HepG2 (cell line): ENCODE measurements at regions not wholly inside any gene's neighbourhood (a gene's known extent, or its start where the extent isn't known, plus 50 kb on each side); places are given as distances from the start of the nearest gene placed in this dataset.

Source experiments
- ATAC-seq: fragments of 200-7000 bp; cut with Tn5 transposase; 3 replicates; pipeline ENCODE4 v1.9.1; 2020; ENCODE audit warnings: mild to moderate bottlenecking, moderate library complexity
- BruUV-seq: library from RNA; stranded (reverse); fragments of 400-500 nt; replicated peaks from 2 replicates; lab custom pipeline; 2021; lab: Mats Ljungman, UMichigan
- CTCF ChIA-PET: fragments of 300-600 bp; formaldehyde crosslinking; extraction: SDS; loops from one replicate; lab custom pipeline; 2021; ENCODE audit warnings: low total read pairs, inconsistent platforms, low intra/inter-chr PET ratio; lab: Yijun Ruan, JAX
- POLR2A ChIA-PET: fragments of 350-600 bp; sonication (Branson Sonifier 250); formaldehyde crosslinking; loops from one replicate; lab custom pipeline; 2020; ENCODE audit warnings: antibody characterized with exemption, inconsistent platforms; lab: Yijun Ruan, JAX
- DNase-seq: peaks from one replicate; pipeline ENCODE4 v3.0.0-alpha.2; 2015; ENCODE audit warnings: low spot score
- FAIRE-seq: peaks from 3 replicates; lab custom pipeline; 2011; peaks lifted over from hg19 to GRCh38; lab: Jason Lieb, UNC
- H2AFZ ChIP-seq: one replicate; pipeline ENCODE4 v1.6.1; 2011; ENCODE audit warnings: low read length, inconsistent platforms
- H3K27ac ChIP-seq: fragments of 300-600 bp; 3 replicates; pipeline ENCODE4 v1.8.0; 2011; ENCODE audit warnings: mixed run types, mild to moderate bottlenecking, mixed read lengths, low read length, inconsistent platforms; ENCODE audit not compliant: insufficient read depth; ENCODE audit errors: extremely low read length
- H3K27me3 ChIP-seq, 2 experiments: fragments of 200-600 bp in 1 of 2; 2 replicates in 1 of 2; 3 replicates in 1 of 2; pipeline versions ENCODE4 v1.6.0 to v1.8.0; 2011; ENCODE audit warnings: low read length in 2 of 2, mild to moderate bottlenecking in 2 of 2, moderate library complexity in 2 of 2, inconsistent platforms in 1 of 2; ENCODE audit not compliant: insufficient read depth in 2 of 2, control insufficient read depth in 1 of 2
- H3K36me3 ChIP-seq, 2 experiments: fragments of 200-600 bp in 1 of 2; replicated peaks in 1 of 2; 2 replicates in 1 of 2; 3 replicates in 1 of 2; pipeline versions ENCODE4 v1.5.1 to v1.8.0; 2011; ENCODE audit warnings: low read length in 2 of 2, inconsistent platforms in 1 of 2; ENCODE audit not compliant: insufficient read depth in 2 of 2, control insufficient read depth in 1 of 2
- H3K4me1 ChIP-seq: 2 replicates; pipeline ENCODE4 v1.5.1; 2012; ENCODE audit warnings: low read length, inconsistent platforms; ENCODE audit not compliant: insufficient read depth
- H3K4me2 ChIP-seq: 2 replicates; pipeline ENCODE4 v1.6.0; 2011; ENCODE audit warnings: low read depth, low read length, inconsistent platforms
- H3K4me3 ChIP-seq, 3 experiments: fragments of 200-600 bp in 1 of 3; sonication (generic), shearing (Covaris generic) in 1 of 3; replicated peaks in 1 of 3; 2 replicates each; pipeline ENCODE4 v1.5.1; 2011 to 2016; ENCODE audit warnings: low read length in 3 of 3, inconsistent platforms in 2 of 3, low read depth in 2 of 3, mild to moderate bottlenecking in 2 of 3, control low read depth in 1 of 3, mixed read lengths in 1 of 3; ENCODE audit not compliant: insufficient read depth in 1 of 3
- H3K79me2 ChIP-seq: one replicate; pipeline ENCODE4 v1.6.1; 2011; ENCODE audit warnings: low read length, inconsistent platforms; ENCODE audit not compliant: insufficient read depth
- H3K9ac ChIP-seq: 2 replicates; pipeline ENCODE4 v1.6.0; 2011; ENCODE audit warnings: mild to moderate bottlenecking, low read depth, low read length, inconsistent platforms; ENCODE audit not compliant: insufficient read depth
- H3K9me3 ChIP-seq: 2 replicates; pipeline ENCODE4 v1.5.1; 2012; ENCODE audit warnings: mild to moderate bottlenecking, low read length
- H4K20me1 ChIP-seq: 2 replicates; pipeline ENCODE4 v1.6.0; 2011; ENCODE audit warnings: inconsistent platforms, mild to moderate bottlenecking, low read length, moderate library complexity; ENCODE audit not compliant: insufficient read depth
- CENPT ChIP-seq: sonication (generic); formaldehyde crosslinking; IDR thresholded peaks from 2 replicates; pipeline ENCODE4 v1.8.0; 2022; ENCODE audit warnings: low read depth, mild to moderate bottlenecking, moderate library complexity, missing genetic modification reagents
- CENPX ChIP-seq: sonication (generic); formaldehyde crosslinking; IDR thresholded peaks from 2 replicates; pipeline ENCODE4 v1.9.0; 2021; ENCODE audit warnings: mild to moderate bottlenecking, missing genetic modification reagents, moderate library complexity
- FOXK2 ChIP-seq: fragments of 450-650 bp; IDR thresholded peaks from 2 replicates; pipeline ENCODE4 v1.6.1; 2016
- SETDB1 ChIP-seq: sonication (generic); formaldehyde crosslinking; IDR thresholded peaks from 2 replicates; pipeline ENCODE4 v1.5.1; 2020; ENCODE audit warnings: missing genetic modification reagents, mild to moderate bottlenecking, borderline replicate concordance
- SNAPC2 ChIP-seq: sonication (generic); formaldehyde crosslinking; IDR thresholded peaks from 2 replicates; pipeline ENCODE4 v1.8.1; 2022; ENCODE audit warnings: mild to moderate bottlenecking, missing genetic modification reagents
- ZSCAN12 ChIP-seq: sonication (generic); formaldehyde crosslinking; IDR thresholded peaks from 2 replicates; pipeline ENCODE4 v1.9.0; 2021; ENCODE audit warnings: mild to moderate bottlenecking, missing genetic modification reagents
- WGBS: methylation state at CpG from one replicate; pipeline ENCODE4 v1.1.6; 2017; ENCODE audit warnings: low lambda C conversion rate; 5-methylcytosine and 5-hydroxymethylcytosine counted together
- in situ Hi-C: cut with HindIII; loops from 2 replicates; pipeline ENCODE4 v1.10.0; 2017; ENCODE audit warnings: low pct_unique_long_range_greater_than_20kb; ENCODE audit not compliant: extremely low pct_ligation_motif_present
- intact Hi-C: fragments of 100-400 bp; cut with micrococcal nuclease; formaldehyde crosslinking; loops from one replicate; pipeline ENCODE4 v1.10.0; 2022; ENCODE audit not compliant: unreplicated experiment
- TF ChIP-seq, protein P1 (sequence below): sonication (generic); formaldehyde crosslinking; IDR thresholded peaks from 2 replicates; pipeline ENCODE4 v1.4.0; 2020; ENCODE audit warnings: mild to moderate bottlenecking, missing genetic modification reagents, borderline replicate concordance
- TF ChIP-seq, protein P2 (sequence below): IDR thresholded peaks from 2 replicates; pipeline ENCODE4 v1.6.1; 2016; ENCODE audit warnings: missing biosample characterization, missing genetic modification reagents, low read depth
- TF ChIP-seq, protein P3 (sequence below): sonication (generic); formaldehyde crosslinking; IDR thresholded peaks from 2 replicates; pipeline ENCODE4 v1.8.0; 2022; ENCODE audit warnings: missing genetic modification reagents, mild to moderate bottlenecking, borderline replicate concordance

DNA sequence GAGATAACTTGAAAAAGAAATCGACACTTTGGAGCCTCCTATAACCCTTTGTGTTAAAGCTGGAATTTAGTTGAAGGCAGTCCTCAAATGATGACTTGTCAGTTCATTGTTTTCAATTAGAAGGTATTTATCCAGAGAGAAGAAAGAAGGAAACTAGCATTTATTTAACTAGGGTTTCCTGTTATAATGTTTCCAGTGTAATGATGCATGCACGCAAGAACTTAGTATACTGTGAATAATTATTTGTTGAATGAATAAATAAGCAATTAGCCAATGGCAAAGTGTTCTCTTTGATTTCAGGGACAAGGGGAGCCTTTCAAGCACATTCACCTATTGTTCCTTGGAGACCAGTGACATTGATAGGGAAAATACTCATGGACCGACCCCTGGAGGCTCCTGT is 307.4 kb downstream of the KLF5 start:
- in situ Hi-C loops, result no loop called here
- ChIA-PET CTCF (no interaction called here), POLR2A (no interaction called here)
- no peak overlapping the region for H3K27ac ChIP-seq
- no peaks in the 10 kb centered on the region for H4K20me1 ChIP-seq
- WGBS, result 35% methylated on average over 3 of the region's 3 CpGs
- no peaks in the 10 kb centered on the region for H3K36me3 ChIP-seq
- H3K4me3 ChIP-seq, result no peak overlapping the region
- FAIRE-seq (no peak), DNase-seq (no peak), ATAC-seq (no peak)
- TF ChIP-seq, protein P1, sequence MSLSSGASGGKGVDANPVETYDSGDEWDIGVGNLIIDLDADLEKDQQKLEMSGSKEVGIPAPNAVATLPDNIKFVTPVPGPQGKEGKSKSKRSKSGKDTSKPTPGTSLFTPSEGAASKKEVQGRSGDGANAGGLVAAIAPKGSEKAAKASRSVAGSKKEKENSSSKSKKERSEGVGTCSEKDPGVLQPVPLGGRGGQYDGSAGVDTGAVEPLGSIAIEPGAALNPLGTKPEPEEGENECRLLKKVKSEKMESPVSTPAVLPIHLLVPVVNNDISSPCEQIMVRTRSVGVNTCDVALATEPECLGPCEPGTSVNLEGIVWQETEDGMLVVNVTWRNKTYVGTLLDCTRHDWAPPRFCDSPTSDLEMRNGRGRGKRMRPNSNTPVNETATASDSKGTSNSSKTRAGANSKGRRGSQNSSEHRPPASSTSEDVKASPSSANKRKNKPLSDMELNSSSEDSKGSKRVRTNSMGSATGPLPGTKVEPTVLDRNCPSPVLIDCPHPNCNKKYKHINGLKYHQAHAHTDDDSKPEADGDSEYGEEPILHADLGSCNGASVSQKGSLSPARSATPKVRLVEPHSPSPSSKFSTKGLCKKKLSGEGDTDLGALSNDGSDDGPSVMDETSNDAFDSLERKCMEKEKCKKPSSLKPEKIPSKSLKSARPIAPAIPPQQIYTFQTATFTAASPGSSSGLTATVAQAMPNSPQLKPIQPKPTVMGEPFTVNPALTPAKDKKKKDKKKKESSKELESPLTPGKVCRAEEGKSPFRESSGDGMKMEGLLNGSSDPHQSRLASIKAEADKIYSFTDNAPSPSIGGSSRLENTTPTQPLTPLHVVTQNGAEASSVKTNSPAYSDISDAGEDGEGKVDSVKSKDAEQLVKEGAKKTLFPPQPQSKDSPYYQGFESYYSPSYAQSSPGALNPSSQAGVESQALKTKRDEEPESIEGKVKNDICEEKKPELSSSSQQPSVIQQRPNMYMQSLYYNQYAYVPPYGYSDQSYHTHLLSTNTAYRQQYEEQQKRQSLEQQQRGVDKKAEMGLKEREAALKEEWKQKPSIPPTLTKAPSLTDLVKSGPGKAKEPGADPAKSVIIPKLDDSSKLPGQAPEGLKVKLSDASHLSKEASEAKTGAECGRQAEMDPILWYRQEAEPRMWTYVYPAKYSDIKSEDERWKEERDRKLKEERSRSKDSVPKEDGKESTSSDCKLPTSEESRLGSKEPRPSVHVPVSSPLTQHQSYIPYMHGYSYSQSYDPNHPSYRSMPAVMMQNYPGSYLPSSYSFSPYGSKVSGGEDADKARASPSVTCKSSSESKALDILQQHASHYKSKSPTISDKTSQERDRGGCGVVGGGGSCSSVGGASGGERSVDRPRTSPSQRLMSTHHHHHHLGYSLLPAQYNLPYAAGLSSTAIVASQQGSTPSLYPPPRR, result no peak
- H3K4me2 ChIP-seq, result no peak overlapping the region
- no peaks in the 10 kb centered on the region for H3K79me2 ChIP-seq
- no peak overlapping the region for H2AFZ ChIP-seq
- no TSS peak for BruUV-seq
- H3K9me3 ChIP-seq, result no peaks in the 10 kb centered on the region
- no peaks in the 10 kb centered on the region; a peak in 1 of 5 replicates for H3K27me3 ChIP-seq
- no peak overlapping the region for H3K9ac ChIP-seq
- intact Hi-C loops, result no loop called here
- H3K4me1 ChIP-seq, result no peaks in the 10 kb centered on the region

DNA sequence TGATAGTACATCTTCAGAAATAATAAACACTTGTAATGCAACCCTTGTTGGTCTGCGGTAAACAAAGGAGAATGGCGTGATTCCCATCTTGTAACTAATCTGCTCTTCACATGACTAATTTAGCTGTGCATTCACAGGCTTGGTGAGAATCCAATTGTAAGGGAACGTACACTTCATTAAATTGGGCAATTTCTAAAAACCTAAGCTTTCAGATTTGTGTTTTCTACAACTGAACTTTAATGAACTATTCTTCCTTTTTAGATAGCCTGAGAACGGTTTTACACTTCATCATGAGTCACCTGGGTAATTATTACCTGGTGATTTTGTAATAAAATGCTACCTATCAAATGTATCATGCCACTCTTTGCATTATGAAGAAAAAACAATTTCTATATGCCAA is 306.9 kb downstream of the KLF5 start:
- CTCF ChIA-PET, result no interaction called here
- no peak for FAIRE-seq
- WGBS, result 39% methylated on average over 4 of the region's 4 CpGs

More for the DNA sequence above, 306.9 kb downstream of the KLF5 start:
- no peaks in the 10 kb centered on the region for H4K20me1 ChIP-seq
- no peak overlapping the region for H3K27ac ChIP-seq
- no peak overlapping the region for H3K4me2 ChIP-seq
- POLR2A ChIA-PET, result no interaction called here
- no peaks in the 10 kb centered on the region; a peak in 1 of 5 replicates for H3K27me3 ChIP-seq
- no TSS peak for BruUV-seq
- H3K36me3 ChIP-seq, result no peaks in the 10 kb centered on the region
- H2AFZ ChIP-seq, result no peak overlapping the region
- no peaks in the 10 kb centered on the region for H3K9me3 ChIP-seq
- H3K79me2 ChIP-seq, result no peaks in the 10 kb centered on the region
- TF ChIP-seq CENPX (CRISPR knock-in tag) (no peak), FOXK2 (no peak), SNAPC2 (CRISPR knock-in tag) (no peak), SETDB1 (CRISPR knock-in tag) (no peak), ZSCAN12 (CRISPR knock-in tag) (no peak), CENPT (no peak)
- TF ChIP-seq, protein P2, sequence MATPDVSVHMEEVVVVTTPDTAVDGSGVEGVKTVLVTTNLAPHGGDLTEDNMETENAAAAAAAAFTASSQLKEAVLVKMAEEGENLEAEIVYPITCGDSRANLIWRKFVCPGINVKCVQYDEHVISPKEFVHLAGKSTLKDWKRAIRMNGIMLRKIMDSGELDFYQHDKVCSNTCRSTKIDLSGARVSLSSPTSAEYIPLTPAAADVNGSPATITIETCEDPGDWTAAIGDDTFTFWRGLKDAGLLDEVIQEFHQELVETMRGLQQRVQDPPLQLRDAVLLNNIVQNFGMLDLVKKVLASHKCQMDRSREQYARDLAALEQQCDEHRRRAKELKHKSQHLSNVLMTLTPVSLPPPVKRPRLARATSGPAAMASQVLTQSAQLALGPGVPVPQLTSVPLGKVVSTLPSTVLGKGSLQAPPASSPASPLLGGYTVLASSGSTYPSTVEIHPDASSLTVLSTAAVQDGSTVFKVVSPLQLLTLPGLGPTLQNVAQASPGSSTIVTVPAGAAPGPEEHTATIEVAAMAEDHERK (CRISPR knock-in tag), result no peak
- TF ChIP-seq, protein P3, sequence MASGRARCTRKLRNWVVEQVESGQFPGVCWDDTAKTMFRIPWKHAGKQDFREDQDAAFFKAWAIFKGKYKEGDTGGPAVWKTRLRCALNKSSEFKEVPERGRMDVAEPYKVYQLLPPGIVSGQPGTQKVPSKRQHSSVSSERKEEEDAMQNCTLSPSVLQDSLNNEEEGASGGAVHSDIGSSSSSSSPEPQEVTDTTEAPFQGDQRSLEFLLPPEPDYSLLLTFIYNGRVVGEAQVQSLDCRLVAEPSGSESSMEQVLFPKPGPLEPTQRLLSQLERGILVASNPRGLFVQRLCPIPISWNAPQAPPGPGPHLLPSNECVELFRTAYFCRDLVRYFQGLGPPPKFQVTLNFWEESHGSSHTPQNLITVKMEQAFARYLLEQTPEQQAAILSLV (CRISPR knock-in tag), result no peak
- intact Hi-C loops, result no loop called here
- DNase-seq, result no peak
- H3K9ac ChIP-seq, result no peak overlapping the region
- in situ Hi-C loops, result no loop called here
- no peak for ATAC-seq
- H3K4me1 ChIP-seq, result no peaks in the 10 kb centered on the region
- no peak overlapping the region for H3K4me3 ChIP-seq
